ENCODE measurements at regions not wholly inside any gene's neighbourhood (a gene's known extent, or its start where the extent isn't known, plus 50 kb on each side); places are given as distances from the start of the nearest gene placed in this dataset.
"Not testable (repeated sequence)": the region's sequence is repeated elsewhere in the genome, so short reads cannot be mapped to it uniquely, and the experiment has no call there.

- DNase-seq (ENCODE audit: extremely low read depth in 1 of 11, low read depth in 9 of 11, low spot score in 4 of 11) = not testable (repeated sequence)
Observed at GRCh38 chr14:105774585-105775348, 248.4 kb downstream of the TMEM121 start.

DNA sequence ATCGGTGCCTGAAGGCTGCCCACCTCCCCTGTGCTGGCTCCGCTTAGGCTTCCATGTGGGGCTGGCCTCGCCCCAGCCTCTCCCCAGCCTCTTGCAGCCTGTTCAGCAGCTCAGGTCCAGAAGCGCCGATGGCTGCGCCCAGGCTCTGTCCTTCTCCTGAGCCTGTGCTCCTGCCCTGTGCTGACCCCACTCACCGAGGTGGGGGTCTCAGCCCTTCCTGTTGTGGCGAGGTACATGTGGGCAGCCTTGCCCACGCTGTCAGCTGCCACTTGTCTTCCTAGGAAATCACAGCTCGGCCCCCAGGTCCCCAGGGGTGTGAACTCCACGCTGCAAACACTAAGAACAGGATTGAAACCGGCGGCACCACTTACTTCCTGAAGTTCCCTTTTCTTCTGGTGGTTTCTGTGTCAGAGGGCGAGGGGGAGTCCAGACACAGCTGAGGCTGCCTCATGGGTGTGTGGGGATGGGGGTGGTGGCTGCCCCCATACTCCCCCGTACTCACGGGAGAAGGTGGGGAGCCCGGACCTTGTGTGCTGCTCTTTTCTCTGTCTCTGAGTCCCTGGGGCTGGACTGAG, 249.1 kb downstream of the TMEM121 start:
- not testable (repeated sequence) for DNase-seq (ENCODE audit: extremely low read depth in 1 of 11, low read depth in 9 of 11, low spot score in 4 of 11)

- not testable (repeated sequence) for DNase-seq (ENCODE audit: extremely low read depth in 1 of 11, low read depth in 9 of 11, low spot score in 4 of 11)
Observed at GRCh38 chr14:105776112-105776511, 249.7 kb downstream of the TMEM121 start.

- DNase-seq (ENCODE audit: extremely low read depth in 1 of 11, low read depth in 9 of 11, low spot score in 4 of 11) = no peak
Observed at GRCh38 chr14:105776924-105777323, 250.5 kb downstream of the TMEM121 start.

- no peak for DNase-seq (ENCODE audit: extremely low read depth in 1 of 11, low read depth in 9 of 11, low spot score in 4 of 11)
Observed at GRCh38 chr14:105783707-105784106, 257.3 kb downstream of the TMEM121 start.

- no peak for DNase-seq (ENCODE audit: extremely low read depth in 1 of 11, low read depth in 9 of 11, low spot score in 4 of 11)
Observed at GRCh38 chr14:105793836-105794235, 267.5 kb downstream of the TMEM121 start.

DNA sequence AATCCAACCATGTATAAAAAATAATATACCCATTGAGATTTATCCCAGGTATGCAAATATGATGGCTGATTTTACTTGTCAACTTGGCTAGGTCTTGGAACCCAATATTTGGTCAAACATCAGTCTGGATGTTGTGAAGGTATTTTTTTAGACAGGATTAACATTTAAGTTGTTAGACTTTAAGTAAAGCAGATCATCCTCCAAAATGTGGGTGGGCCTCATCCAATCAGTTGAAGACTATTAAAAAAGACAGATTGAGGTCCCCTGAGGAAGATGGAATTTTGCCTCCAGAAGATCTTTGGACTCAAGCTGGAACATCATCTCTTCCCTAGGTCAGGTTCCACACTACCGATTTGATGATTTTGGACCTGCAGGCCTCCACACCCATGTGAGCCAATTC, 271.2 kb downstream of the TMEM121 start:
- no peak for DNase-seq (ENCODE audit: extremely low read depth in 1 of 11, low read depth in 9 of 11, low spot score in 4 of 11)

GRCh38 chr14:105805701-105806100, 279.3 kb downstream of the TMEM121 start:
- no peak for DNase-seq (ENCODE audit: extremely low read depth in 1 of 11, low read depth in 9 of 11, low spot score in 4 of 11)

DNA sequence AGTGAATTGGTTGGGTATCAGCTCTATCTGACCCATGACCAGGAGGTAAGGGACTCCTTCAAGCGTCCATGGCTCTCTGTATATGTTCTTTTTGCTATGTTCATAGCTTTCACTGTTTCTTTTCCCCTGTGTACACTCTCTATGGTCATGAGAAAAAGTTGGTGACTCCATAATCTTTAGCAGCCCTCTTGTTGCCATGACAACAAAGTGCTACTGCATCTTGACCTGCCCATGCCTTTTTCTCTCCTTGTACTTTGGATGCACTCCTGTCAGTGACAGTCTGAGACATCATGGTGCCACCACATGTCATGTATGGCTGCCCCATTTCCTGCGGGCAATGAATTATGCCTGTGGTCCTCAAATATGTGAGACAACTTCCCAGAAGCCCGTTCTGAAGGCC, 280.2 kb downstream of the TMEM121 start:
- no peak for DNase-seq (ENCODE audit: extremely low read depth in 1 of 11, low read depth in 9 of 11, low spot score in 4 of 11)

DNA sequence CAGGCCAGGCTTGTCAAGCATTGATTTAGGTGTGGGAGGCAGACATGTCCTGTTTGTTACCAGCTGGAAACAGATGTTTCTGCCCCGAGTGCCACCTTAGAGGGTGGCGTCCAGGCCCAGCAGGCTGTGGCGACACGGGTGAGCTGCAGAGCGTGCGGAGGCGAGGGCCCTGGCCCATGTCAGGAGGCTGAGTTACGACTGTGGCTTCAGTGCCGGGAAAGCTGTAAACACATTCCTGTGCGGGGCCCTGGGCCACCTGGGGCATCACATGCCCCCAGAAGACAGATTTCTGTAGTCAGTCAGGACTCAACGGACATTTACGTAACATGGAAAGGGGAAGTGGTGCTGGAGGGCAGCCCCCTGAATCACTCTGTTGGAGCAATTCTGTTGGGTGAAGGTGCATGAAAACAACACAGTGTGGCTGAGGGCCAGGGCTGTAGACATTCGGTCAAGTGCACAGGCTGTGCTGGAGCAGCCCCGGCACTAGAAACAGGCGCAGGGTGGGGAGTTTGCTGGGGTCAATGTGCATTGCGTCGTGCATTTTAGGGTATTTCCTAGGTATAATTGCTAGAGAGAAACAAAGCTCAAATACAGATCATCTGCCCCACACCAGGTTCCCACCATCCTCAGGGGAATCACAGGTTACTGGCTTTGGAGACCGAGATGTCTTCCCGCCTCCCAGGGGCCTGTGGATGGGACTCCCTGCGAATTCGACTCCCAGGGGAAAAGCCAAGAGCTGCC, 291.8 kb downstream of the TMEM121 start:
- DNase-seq (ENCODE audit: extremely low read depth in 1 of 11, low read depth in 9 of 11, low spot score in 4 of 11) = no peak

GRCh38 chr14:105818712-105819005, 292.3 kb downstream of the TMEM121 start:
- no peak for DNase-seq (ENCODE audit: extremely low read depth in 1 of 11, low read depth in 9 of 11, low spot score in 4 of 11)

- DNase-seq (ENCODE audit: extremely low read depth in 1 of 11, low read depth in 9 of 11, low spot score in 4 of 11) = no peak
Observed at GRCh38 chr14:105830171-105830570, 303.8 kb downstream of the TMEM121 start.

GRCh38 chr14:105836160-105836559, 309.8 kb downstream of the TMEM121 start:
- DNase-seq (ENCODE audit: extremely low read depth in 1 of 11, low read depth in 9 of 11, low spot score in 4 of 11) = no peak

DNA sequence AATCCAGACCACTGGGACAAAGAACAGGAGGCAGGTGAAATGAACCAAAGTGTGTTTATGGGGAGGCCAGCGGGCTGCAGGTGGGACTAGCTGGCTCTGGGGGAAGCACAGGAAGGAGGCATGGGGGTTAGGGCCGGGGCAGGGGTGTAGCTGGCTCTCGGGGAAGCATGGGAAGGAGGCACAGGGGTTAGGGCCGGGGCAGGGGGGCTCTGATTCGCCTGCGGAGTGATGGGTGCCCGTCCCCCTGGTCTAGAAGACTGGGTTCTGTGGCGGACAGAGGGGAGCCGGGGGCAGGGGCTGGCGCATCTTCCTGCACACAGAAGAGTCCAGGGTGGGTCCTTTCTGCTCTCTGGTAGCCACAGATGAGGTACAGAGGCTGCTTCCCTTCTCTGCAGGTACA, 310.3 kb downstream of the TMEM121 start:
- no peak for DNase-seq (ENCODE audit: extremely low read depth in 1 of 11, low read depth in 9 of 11, low spot score in 4 of 11)

DNA sequence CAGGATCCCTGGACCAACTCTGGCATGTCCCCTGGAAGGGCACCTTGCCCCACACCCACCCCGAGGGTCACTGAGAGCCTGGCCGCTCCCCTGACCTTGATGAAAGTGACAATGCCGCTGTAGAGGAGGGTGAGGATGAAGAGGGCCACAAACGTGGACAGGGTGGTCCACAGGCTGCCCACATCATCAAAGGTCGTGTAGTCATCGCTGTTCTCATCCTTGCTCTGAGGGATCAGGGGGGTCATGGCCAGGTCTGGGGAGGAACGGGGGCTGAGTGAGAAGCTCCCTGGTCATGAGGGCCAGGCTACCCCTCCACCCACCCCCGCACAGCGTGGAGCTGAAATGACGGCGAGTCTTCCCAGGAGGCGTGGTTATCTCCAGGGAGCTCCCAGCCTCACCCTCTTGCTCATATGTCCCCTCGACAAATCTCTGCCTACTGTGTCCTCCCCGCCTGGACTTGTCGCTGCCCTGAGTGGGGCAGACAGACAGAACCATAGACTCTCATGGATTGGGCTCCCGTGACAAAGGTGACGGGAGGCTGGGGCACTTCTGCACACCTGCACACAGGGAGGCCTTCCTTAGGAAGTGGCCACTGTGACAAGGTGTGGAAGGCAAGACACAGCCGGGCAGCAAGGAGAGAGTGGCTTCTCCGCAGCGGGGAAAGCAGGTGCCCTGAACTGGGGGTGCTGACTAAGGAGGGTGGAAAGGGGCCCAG, 311.1 kb downstream of the TMEM121 start:
- DNase-seq (ENCODE audit: extremely low read depth in 1 of 11, low read depth in 9 of 11, low spot score in 4 of 11) = no peak

DNA sequence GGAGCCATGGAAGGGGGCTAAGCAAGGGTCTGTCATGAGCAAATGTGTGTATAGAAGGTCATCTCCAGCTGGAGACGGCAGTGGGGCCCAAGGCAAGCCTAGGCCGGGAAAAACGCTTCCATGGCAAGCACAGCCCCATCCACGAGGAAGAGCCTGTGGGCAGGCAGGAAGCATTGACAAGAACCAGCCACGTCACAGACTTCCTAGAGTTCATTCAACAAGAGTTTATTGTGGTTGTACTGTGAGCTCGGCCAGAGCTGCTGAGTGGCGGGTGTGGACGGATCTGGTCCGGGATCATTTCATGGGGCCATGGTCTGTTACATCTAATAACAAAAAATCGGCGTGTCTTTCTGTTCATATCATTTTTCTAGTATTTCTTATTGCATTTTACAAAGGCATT, 311.7 kb downstream of the TMEM121 start:
- no peak for DNase-seq (ENCODE audit: extremely low read depth in 1 of 11, low read depth in 9 of 11, low spot score in 4 of 11)

DNA sequence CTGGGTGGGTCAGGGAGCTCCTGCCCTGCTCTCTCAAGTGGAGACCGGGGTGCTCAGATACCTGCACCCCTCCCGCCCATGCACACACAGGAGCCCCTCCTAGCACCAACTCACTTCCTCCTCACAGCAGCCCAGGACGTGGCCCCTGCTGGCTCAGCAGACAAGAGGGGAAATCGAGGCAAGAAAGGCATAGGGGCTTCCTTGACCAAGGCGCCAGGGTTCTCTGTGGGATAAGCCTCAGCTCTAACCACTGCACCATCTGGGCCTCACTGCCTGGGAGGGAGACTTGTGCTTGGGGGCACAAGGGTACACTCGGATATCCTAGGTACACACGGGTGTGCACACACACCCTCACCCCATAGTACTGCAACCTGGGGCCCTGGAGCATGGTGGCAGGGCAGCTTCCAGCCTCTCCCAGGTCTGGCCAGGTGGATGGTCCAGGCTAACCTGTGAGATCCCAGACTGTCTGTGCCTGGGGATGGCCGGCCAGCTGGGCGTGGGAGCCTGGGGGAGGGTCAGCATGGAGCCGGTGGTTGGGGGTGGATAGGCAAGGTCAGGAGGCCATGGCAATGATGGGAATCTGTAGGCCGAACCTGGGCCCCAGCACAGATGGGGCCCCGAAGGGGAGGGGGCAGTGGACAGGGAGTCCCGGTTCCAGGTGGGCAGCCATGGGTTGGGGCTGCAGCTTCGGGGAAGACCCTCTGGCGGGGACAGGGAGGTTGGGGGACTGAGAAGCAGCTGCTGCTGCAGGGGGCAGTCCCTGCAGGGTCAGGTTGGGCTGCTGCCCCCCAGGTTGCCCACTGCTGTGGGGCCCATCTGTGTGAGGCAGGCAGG, 312.4 kb downstream of the TMEM121 start:
- DNase-seq (ENCODE audit: extremely low read depth in 1 of 11, low read depth in 9 of 11, low spot score in 4 of 11) = no peak

DNA sequence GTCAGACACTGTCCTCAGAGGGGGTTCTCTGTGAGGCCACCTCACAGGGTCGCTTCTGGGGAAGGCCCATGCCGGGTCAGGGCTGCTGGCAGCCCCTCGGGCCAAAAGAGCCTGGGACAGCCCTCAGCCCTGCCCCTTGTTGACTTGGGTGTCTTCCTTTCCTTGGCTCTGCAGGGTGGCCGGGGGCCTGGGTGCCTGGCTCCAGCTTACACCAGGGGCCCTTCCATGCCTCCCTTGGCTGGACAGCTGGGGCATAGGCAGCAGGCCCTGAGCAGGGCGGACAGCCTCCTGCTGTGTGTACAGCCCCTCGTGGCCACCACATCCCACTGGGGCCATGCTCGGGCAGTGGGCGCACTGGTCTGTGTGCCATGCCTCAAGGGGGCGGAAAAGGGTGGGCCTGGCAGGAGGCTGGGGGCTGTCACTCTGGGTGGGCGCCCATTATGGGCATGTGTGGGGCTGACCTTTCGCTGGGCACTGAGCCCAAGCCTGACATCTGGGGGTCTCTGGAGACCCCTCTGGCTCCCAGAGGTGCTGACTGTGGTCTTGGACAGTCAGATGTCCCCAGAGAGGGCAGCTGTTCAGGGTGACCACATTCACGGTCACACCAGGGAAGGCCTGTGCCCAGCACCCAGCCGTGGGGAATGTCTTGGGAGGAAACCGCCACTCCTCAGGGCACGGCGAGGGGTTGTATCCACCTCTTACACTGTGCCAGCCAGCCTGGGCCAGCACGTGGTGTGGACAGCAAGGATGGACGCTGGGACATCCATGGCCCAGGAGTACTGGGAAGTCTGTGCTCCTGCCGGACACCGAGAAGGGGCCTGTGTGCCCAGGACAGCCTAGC, 313.3 kb downstream of the TMEM121 start:
- no peak for DNase-seq (ENCODE audit: extremely low read depth in 1 of 11, low read depth in 9 of 11, low spot score in 4 of 11)

Data from renal cortex interstitium (tissue), 11 donors.